HepG2 (cell line): ENCODE measurements at regions not wholly inside any gene's neighbourhood (a gene's known extent, or its start where the extent isn't known, plus 50 kb on each side); places are given as distances from the start of the nearest gene placed in this dataset.

Experiments used
- ATAC-seq: fragments of 200-7000 bp; cut with Tn5 transposase; 3 replicates; pipeline ENCODE4 v1.9.1; 2020; ENCODE audit warnings: mild to moderate bottlenecking, moderate library complexity
- BruUV-seq: library from RNA; stranded (reverse); fragments of 400-500 nt; replicated peaks from 2 replicates; lab custom pipeline; 2021; lab: Mats Ljungman, UMichigan
- CTCF ChIA-PET: fragments of 300-600 bp; formaldehyde crosslinking; extraction: SDS; loops from one replicate; lab custom pipeline; 2021; ENCODE audit warnings: low total read pairs, inconsistent platforms, low intra/inter-chr PET ratio; lab: Yijun Ruan, JAX
- POLR2A ChIA-PET: fragments of 350-600 bp; sonication (Branson Sonifier 250); formaldehyde crosslinking; loops from one replicate; lab custom pipeline; 2020; ENCODE audit warnings: antibody characterized with exemption, inconsistent platforms; lab: Yijun Ruan, JAX
- DNase-seq: peaks from one replicate; pipeline ENCODE4 v3.0.0-alpha.2; 2015; ENCODE audit warnings: low spot score
- FAIRE-seq: peaks from 3 replicates; lab custom pipeline; 2011; peaks lifted over from hg19 to GRCh38; lab: Jason Lieb, UNC
- H2AFZ ChIP-seq: one replicate; pipeline ENCODE4 v1.6.1; 2011; ENCODE audit warnings: low read length, inconsistent platforms
- H3K27ac ChIP-seq: fragments of 300-600 bp; 3 replicates; pipeline ENCODE4 v1.8.0; 2011; ENCODE audit warnings: mixed run types, mild to moderate bottlenecking, mixed read lengths, low read length, inconsistent platforms; ENCODE audit not compliant: insufficient read depth; ENCODE audit errors: extremely low read length
- H3K27me3 ChIP-seq, 2 experiments: fragments of 200-600 bp in 1 of 2; 2 replicates in 1 of 2; 3 replicates in 1 of 2; pipeline versions ENCODE4 v1.6.0 to v1.8.0; 2011; ENCODE audit warnings: low read length in 2 of 2, mild to moderate bottlenecking in 2 of 2, moderate library complexity in 2 of 2, inconsistent platforms in 1 of 2; ENCODE audit not compliant: insufficient read depth in 2 of 2, control insufficient read depth in 1 of 2
- H3K36me3 ChIP-seq, 2 experiments: fragments of 200-600 bp in 1 of 2; replicated peaks in 1 of 2; 2 replicates in 1 of 2; 3 replicates in 1 of 2; pipeline versions ENCODE4 v1.5.1 to v1.8.0; 2011; ENCODE audit warnings: low read length in 2 of 2, inconsistent platforms in 1 of 2; ENCODE audit not compliant: insufficient read depth in 2 of 2, control insufficient read depth in 1 of 2
- H3K4me1 ChIP-seq: 2 replicates; pipeline ENCODE4 v1.5.1; 2012; ENCODE audit warnings: low read length, inconsistent platforms; ENCODE audit not compliant: insufficient read depth
- H3K4me2 ChIP-seq: 2 replicates; pipeline ENCODE4 v1.6.0; 2011; ENCODE audit warnings: low read depth, low read length, inconsistent platforms
- H3K4me3 ChIP-seq, 3 experiments: fragments of 200-600 bp in 1 of 3; sonication (generic), shearing (Covaris generic) in 1 of 3; replicated peaks in 1 of 3; 2 replicates each; pipeline ENCODE4 v1.5.1; 2011 to 2016; ENCODE audit warnings: low read length in 3 of 3, inconsistent platforms in 2 of 3, low read depth in 2 of 3, mild to moderate bottlenecking in 2 of 3, control low read depth in 1 of 3, mixed read lengths in 1 of 3; ENCODE audit not compliant: insufficient read depth in 1 of 3
- H3K79me2 ChIP-seq: one replicate; pipeline ENCODE4 v1.6.1; 2011; ENCODE audit warnings: low read length, inconsistent platforms; ENCODE audit not compliant: insufficient read depth
- H3K9ac ChIP-seq: 2 replicates; pipeline ENCODE4 v1.6.0; 2011; ENCODE audit warnings: mild to moderate bottlenecking, low read depth, low read length, inconsistent platforms; ENCODE audit not compliant: insufficient read depth
- H3K9me3 ChIP-seq: 2 replicates; pipeline ENCODE4 v1.5.1; 2012; ENCODE audit warnings: mild to moderate bottlenecking, low read length
- H4K20me1 ChIP-seq: 2 replicates; pipeline ENCODE4 v1.6.0; 2011; ENCODE audit warnings: inconsistent platforms, mild to moderate bottlenecking, low read length, moderate library complexity; ENCODE audit not compliant: insufficient read depth
- BRF2 ChIP-seq: sonication (generic); formaldehyde crosslinking; IDR thresholded peaks from 2 replicates; pipeline ENCODE4 v1.8.1; 2022; ENCODE audit warnings: mild to moderate bottlenecking, missing genetic modification reagents
- CSRNP2 ChIP-seq: sonication (generic); formaldehyde crosslinking; conservative IDR thresholded peaks from 2 replicates; pipeline ENCODE4 v1.8.0; 2022; ENCODE audit warnings: low read depth, missing genetic modification reagents
- FIP1L1 ChIP-seq: fragments of 200-400 bp; formaldehyde crosslinking; IDR thresholded peaks from 2 replicates; pipeline ENCODE4 v1.6.1; 2018; ENCODE audit warnings: low read depth, mild to moderate bottlenecking, low read length, moderate library complexity, borderline replicate concordance; ENCODE audit not compliant: insufficient read depth
- FUBP1 ChIP-seq: sonication (generic); formaldehyde crosslinking; IDR thresholded peaks from 2 replicates; pipeline ENCODE4 v1.5.1; 2020; ENCODE audit warnings: missing genetic modification reagents, mild to moderate bottlenecking, borderline replicate concordance
- TARDBP ChIP-seq: sonication (generic); formaldehyde crosslinking; IDR thresholded peaks from 2 replicates; pipeline ENCODE4 v1.8.0; 2022; ENCODE audit warnings: mild to moderate bottlenecking, missing genetic modification reagents
- U2AF2 ChIP-seq: fragments of 200-400 bp; formaldehyde crosslinking; IDR thresholded peaks from 2 replicates; pipeline ENCODE4 v1.6.1; 2017; ENCODE audit warnings: low read depth, mild to moderate bottlenecking, low read length
- ZNF451 ChIP-seq: sonication (generic); formaldehyde crosslinking; IDR thresholded peaks from 2 replicates; pipeline ENCODE4 v1.5.0; 2020; ENCODE audit warnings: mild to moderate bottlenecking, missing genetic modification reagents
- WGBS: methylation state at CpG from one replicate; pipeline ENCODE4 v1.1.6; 2017; ENCODE audit warnings: low lambda C conversion rate; 5-methylcytosine and 5-hydroxymethylcytosine counted together
- in situ Hi-C: cut with HindIII; loops from 2 replicates; pipeline ENCODE4 v1.10.0; 2017; ENCODE audit warnings: low pct_unique_long_range_greater_than_20kb; ENCODE audit not compliant: extremely low pct_ligation_motif_present
- intact Hi-C: fragments of 100-400 bp; cut with micrococcal nuclease; formaldehyde crosslinking; loops from one replicate; pipeline ENCODE4 v1.10.0; 2022; ENCODE audit not compliant: unreplicated experiment

GRCh38 chr3:174651951-174652350, 207.2 kb upstream of the NAALADL2 start:
- ATAC-seq (no peak), FAIRE-seq (no peak), DNase-seq (no peak)
- in situ Hi-C loops (no loop called here), intact Hi-C loops (no loop called here)
- Histone ChIP-seq H3K4me2 (no peak overlapping the region), H3K4me1 (no peaks in the 10 kb centered on the region), H2AFZ (no peak overlapping the region), H3K36me3 (no peaks in the 10 kb centered on the region), H3K9me3 (no peaks in the 10 kb centered on the region), H3K79me2 (no peaks in the 10 kb centered on the region), H4K20me1 (no peaks in the 10 kb centered on the region), H3K9ac (no peak overlapping the region), H3K27me3 (no peaks in the 10 kb centered on the region), H3K27ac (no peak overlapping the region), H3K4me3 (no peak overlapping the region)
- POLR2A ChIA-PET = no interaction called here
- 0% methylated on average over 2 of the region's 2 CpGs for WGBS
- no TSS peak for BruUV-seq
- CTCF ChIA-PET = no interaction called here
- TF ChIP-seq CSRNP2 (CRISPR knock-in tag) (no peak), FUBP1 (CRISPR knock-in tag) (no peak), ZNF451 (no peak), TARDBP (CRISPR knock-in tag) (no peak), FIP1L1 (no peak)

GRCh38 chr3:174659511-174659910, 199.6 kb upstream of the NAALADL2 start:
- Histone ChIP-seq H3K4me2 (no peak overlapping the region), H3K27ac (no peak overlapping the region), H3K27me3 (no peaks in the 10 kb centered on the region), H2AFZ (no peak overlapping the region), H4K20me1 (no peaks in the 10 kb centered on the region), H3K4me3 (no peak overlapping the region), H3K79me2 (no peaks in the 10 kb centered on the region), H3K9ac (no peak overlapping the region), H3K4me1 (no peaks in the 10 kb centered on the region), H3K9me3 (no peaks in the 10 kb centered on the region), H3K36me3 (no peaks in the 10 kb centered on the region)
- DNase-seq (no peak), ATAC-seq (no peak), FAIRE-seq (no peak)
- in situ Hi-C loops = no loop called here
- WGBS = 0% methylated on average over 3 of the region's 3 CpGs
- POLR2A ChIA-PET = no interaction called here
- CTCF ChIA-PET = no interaction called here
- no TSS peak for BruUV-seq
- TF ChIP-seq U2AF2 (no peak), BRF2 (no peak)
- intact Hi-C loops = no loop called here
